C4-2B (cell line): ENCODE measurements at regions not wholly inside any gene's neighbourhood (a gene's known extent, or its start where the extent isn't known, plus 50 kb on each side); places are given as distances from the start of the nearest gene placed in this dataset.
"Not testable (repeated sequence)": the region's sequence is repeated elsewhere in the genome, so short reads cannot be mapped to it uniquely, and the experiment has no call there.

Experiments
- H3K27ac ChIP-seq: fragments of 450-650 bp; 2 replicates; pipeline ENCODE4 v1.5.1; 2017
- ZFX ChIP-seq: fragments of 450-650 bp; IDR thresholded peaks from 2 replicates; pipeline ENCODE4 v1.6.1; 2017
- TF ChIP-seq, protein P1 (sequence below): fragments of 450-650 bp; conservative IDR thresholded peaks from 2 replicates; pipeline ENCODE4 v1.5.1; 2017; ENCODE audit warnings: mild to moderate bottlenecking

DNA sequence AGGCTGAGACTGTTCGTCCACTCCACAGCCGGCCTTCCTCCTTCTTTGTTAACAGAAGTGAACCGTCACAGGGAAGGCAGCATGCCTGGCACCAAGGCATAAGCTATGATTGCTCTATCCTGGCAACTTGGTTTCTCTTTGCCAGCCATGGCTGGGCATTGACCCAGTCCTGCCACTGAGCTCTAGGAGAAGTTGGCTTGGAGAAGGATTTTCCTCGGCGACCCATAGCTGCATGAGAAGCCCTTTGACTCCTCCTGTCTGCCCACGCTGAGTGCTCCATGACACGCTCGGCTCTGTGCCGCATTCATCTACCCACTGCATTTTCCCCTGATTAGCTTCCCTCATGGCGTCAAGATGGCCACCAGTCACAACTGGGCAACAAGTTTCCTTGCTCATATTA is 111.8 kb upstream of the EXOC2 start:
- no peak for TF ChIP-seq ZFX
- TF ChIP-seq, protein P1, sequence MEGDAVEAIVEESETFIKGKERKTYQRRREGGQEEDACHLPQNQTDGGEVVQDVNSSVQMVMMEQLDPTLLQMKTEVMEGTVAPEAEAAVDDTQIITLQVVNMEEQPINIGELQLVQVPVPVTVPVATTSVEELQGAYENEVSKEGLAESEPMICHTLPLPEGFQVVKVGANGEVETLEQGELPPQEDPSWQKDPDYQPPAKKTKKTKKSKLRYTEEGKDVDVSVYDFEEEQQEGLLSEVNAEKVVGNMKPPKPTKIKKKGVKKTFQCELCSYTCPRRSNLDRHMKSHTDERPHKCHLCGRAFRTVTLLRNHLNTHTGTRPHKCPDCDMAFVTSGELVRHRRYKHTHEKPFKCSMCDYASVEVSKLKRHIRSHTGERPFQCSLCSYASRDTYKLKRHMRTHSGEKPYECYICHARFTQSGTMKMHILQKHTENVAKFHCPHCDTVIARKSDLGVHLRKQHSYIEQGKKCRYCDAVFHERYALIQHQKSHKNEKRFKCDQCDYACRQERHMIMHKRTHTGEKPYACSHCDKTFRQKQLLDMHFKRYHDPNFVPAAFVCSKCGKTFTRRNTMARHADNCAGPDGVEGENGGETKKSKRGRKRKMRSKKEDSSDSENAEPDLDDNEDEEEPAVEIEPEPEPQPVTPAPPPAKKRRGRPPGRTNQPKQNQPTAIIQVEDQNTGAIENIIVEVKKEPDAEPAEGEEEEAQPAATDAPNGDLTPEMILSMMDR: no peak
- H3K27ac ChIP-seq: no peak overlapping the region

DNA sequence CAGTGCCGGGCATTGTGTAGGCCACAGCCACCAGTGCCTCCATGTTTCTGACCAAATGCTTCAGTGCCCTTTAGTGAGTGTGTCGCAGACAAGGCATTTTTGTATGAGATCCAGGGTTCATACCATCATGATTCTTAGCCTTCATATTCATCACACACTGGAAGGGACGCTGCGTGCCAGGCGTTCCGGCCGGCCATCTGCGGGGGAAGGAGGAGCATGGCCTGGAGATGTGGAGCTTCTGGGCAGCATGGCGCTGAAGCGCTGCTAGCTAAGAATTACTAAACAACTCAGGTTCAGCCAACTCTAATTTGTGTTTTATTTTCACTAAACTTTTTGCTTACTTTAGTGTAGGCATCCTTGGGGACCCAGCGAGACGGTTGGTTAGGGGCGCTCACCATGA is 111.4 kb upstream of the EXOC2 start:
- H3K27ac ChIP-seq: no peak overlapping the region
- TF ChIP-seq, protein P1: no peak
- no peak for TF ChIP-seq ZFX

DNA sequence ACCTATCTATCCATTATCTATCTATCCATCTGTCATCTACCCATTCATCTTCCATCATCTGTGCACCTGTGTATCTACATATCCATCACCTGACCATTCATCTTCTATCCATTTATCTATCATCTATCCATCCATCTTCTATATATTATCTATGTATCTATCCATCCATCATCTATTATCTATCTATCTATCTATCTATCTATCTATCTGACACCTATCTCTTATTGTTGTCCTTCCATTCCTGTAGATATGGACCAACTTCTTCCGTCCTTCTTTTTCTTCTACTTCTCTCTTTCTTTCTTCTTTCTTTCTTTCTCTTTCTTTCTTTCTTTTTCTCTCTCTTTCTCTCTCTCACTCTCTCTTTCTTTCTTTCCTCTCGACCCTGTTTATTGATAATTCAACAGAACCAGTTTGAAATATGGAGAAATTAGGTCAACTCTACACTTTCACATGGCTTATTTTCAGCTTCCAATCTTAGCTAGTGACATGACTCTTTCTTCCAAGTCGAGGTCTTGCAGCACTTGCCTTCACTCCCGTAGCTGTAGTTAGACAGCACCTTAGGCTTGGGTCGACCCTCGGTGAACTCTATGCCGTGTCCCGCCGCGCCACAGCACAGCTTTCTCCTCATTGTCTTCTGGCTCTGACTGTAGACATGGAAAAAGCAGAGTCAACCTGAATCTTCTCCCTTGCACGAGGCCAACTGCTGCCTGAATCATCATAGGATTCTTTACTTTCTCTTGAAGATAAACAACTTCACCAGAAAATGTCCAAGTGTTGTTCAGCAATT is 110.4 kb upstream of the EXOC2 start:
- no peak overlapping the region for H3K27ac ChIP-seq
- TF ChIP-seq, protein P1: no peak
- TF ChIP-seq ZFX: no peak

DNA sequence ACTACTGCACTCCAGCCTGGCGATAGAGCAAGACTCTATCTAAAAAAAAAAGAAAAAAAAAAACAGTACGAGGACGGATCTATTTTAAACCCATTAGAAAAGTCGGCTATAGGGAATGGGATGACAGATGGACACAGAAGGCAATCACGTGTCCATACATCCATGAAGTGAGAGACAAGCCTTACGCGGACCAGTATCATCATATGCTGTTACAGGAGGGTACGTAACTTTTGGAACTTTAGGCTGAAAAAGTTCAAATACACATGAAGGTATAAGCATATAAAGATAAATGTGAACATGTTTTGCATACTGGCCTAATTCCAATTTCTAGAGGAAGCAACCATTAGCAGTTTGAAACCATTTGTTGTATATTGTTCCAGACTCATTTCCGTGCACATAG is 109.8 kb upstream of the EXOC2 start:
- TF ChIP-seq, protein P1: no peak
- no peak for TF ChIP-seq ZFX
- no peak overlapping the region for H3K27ac ChIP-seq

DNA sequence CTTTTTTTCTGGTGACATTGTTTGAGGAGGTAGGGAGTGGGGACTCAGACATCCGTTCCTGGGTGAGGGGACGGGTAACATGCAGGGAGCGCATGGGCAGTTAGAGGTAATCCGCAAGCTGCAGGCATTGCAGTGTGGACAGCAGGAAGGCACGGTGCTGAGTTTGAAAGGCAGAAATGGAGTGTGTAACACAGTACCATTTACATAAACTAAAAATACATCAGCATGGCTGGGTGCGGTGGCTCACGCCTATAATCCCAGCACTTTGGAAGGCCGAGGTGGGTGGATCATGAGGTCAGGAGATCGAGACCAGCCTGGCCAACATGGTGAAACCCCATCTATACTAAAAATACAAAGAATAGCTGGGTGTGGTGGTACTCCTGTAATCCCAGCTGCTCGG is 109.3 kb upstream of the EXOC2 start:
- H3K27ac ChIP-seq: not testable (repeated sequence)

DNA sequence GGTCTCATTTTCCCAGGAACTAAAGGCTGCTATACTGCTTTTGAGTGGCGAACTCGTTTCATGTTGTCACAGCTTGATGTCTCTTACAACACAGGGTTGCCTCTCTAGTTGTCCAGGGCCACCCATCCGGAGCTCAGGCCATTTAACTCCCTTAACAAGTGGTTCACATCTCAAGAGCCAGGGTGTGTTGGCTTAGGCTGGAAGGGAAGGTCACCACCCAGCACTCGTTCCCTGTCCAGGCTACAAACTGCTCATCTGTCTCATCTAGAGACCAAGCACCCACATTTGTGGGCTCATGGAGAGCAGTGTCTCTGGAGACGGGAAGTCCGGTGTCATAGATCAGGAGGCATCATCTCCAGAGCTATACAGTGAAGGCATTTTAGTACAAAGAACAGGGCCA is 106.8 kb upstream of the EXOC2 start:
- TF ChIP-seq, protein P1: no peak
- TF ChIP-seq ZFX: no peak
- no peak overlapping the region for H3K27ac ChIP-seq

DNA sequence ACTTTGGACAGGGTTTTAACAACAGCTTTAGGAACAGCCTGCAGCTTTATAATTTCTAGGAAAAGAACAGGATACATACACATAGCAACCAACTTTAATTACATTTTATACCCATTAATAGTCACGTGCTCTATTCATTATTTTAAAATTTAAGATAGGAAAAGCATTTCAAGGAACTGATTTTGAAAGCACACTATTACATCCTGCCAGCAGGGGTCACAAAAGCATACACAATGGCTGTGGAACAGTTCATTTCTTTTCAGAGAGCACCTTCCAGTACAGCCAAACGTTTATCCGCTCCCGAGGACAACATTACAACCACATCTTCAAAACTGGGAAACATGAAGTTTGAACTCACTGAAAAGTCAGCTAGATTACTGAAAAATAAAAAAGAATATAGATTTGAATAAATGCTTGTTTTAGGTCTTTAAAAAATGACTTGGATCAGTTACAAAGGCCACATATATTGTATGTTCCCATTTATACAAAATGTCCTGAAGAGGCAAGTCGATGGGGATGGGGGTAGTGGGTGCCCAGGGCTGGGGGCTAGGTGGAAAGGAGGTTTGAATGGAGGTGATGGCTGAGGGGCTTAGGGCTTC is 104.6 kb upstream of the EXOC2 start:
- TF ChIP-seq, protein P1: peak; percentile 86
- TF ChIP-seq ZFX: no peak
- H3K27ac ChIP-seq: no peak overlapping the region
